HEK293T (cell line): ENCODE measurements at regions not wholly inside any gene's neighbourhood (a gene's known extent, or its start where the extent isn't known, plus 50 kb on each side); places are given as distances from the start of the nearest gene placed in this dataset.

Experiments used
- ARNT ChIP-seq: fragments of 450-650 bp; IDR thresholded peaks from 2 replicates; pipeline ENCODE4 v1.6.1; 2017; ENCODE audit warnings: mild to moderate bottlenecking
- FOXM1 ChIP-seq: fragments of 450-650 bp; IDR thresholded peaks from 2 replicates; pipeline ENCODE4 v1.6.1; 2017; ENCODE audit warnings: mild to moderate bottlenecking, borderline replicate concordance
- NFRKB ChIP-seq: fragments of 450-650 bp; IDR thresholded peaks from 2 replicates; pipeline ENCODE4 v1.6.1; 2016; ENCODE audit warnings: mild to moderate bottlenecking, moderate library complexity
- SP1 ChIP-seq: fragments of 450-650 bp; IDR thresholded peaks from 2 replicates; pipeline ENCODE4 v1.6.1; 2017

- TF ChIP-seq NFRKB (no peak), ARNT (no peak), SP1 (no peak), FOXM1 (no peak)
These were observed 277.3 kb upstream of the FAT3 start for GRCh38 chr11:91947215-91947820.
